Ovary (tissue), 7 donors: ENCODE measurements at regions not wholly inside any gene's neighbourhood (a gene's known extent, or its start where the extent isn't known, plus 50 kb on each side); places are given as distances from the start of the nearest gene placed in this dataset.

Experiments used
- DNase-seq, 5 donors: peaks; one replicate each; pipeline ENCODE4 v3.0.0-alpha.2; 2019 to 2020
- H3K27ac ChIP-seq, 2 donors: fragments of 200-600 bp; one replicate each; pipeline versions ENCODE4 v1.5.1 to v1.8.0; 2019 to 2022
- H3K27me3 ChIP-seq: fragments of 200-600 bp; one replicate; pipeline ENCODE4 v1.8.0; 2022
- H3K36me3 ChIP-seq: fragments of 200-600 bp; sonication (generic); one replicate; pipeline ENCODE4 v1.5.1; 2019
- H3K4me1 ChIP-seq: one replicate; pipeline ENCODE4 v1.8.1; 2013; ENCODE audit warnings: mild to moderate bottlenecking, moderate library complexity; ENCODE audit not compliant: insufficient read depth
- H3K4me3 ChIP-seq: fragments of 200-600 bp; sonication (generic); one replicate; pipeline ENCODE4 v1.5.1; 2017
- H3K9me3 ChIP-seq, 2 donors: fragments of 200-600 bp in 1 of 2; sonication (generic) in 1 of 2; one replicate each; pipeline versions ENCODE4 v1.5.1 to v1.8.1; 2013 to 2019; ENCODE audit warnings: mild to moderate bottlenecking in 1 of 2, moderate library complexity in 1 of 2
- CTCF ChIP-seq, 3 donors: fragments of 450-650 bp in 2 of 3; fragments of 200-600 bp in 1 of 3; IDR thresholded peaks; one replicate each; pipeline versions ENCODE4 v1.5.1 to v1.8.0; 2016 to 2022; ENCODE audit warnings: antibody characterized with exemption in 3 of 3, mild to moderate bottlenecking in 1 of 3
- EP300 ChIP-seq: sonication (generic); formaldehyde crosslinking; IDR thresholded peaks from one replicate; pipeline ENCODE4 v1.6.1; 2017; ENCODE audit warnings: antibody characterized with exemption
- POLR2A ChIP-seq: fragments of 450-650 bp; IDR thresholded peaks from one replicate; pipeline ENCODE4 v1.6.1; 2017; ENCODE audit warnings: antibody characterized with exemption, mild to moderate bottlenecking, moderate library complexity
- WGBS, 3 donors: extraction: QIAGEN DNeasy Blood & Tissue Kit in 1 of 3; methylation state at CpG; one replicate each; pipeline versions ENCODE4 v1.1.5 to v1.1.7; 2013 to 2017; 5-methylcytosine and 5-hydroxymethylcytosine counted together
- intact Hi-C, 4 donors: fragments of 100-400 bp; cut with DNase I; formaldehyde crosslinking; loops; one replicate each; pipeline versions ENCODE4 v1.11.0 to v1.15.1; 2022 to 2023
- donor health status: DM: no; HTN: no; CAD: no; lungs with moderate emphysema.
- donor health status: DM: no; HTN: no; CAD: no.
- donor health status: Bipolar disorder and iron deficiency.
- donor health status: DM: no; HTN: no; CAD: no.
- donor health status: DM: yes; HTN: yes; CAD: no.

DNA sequence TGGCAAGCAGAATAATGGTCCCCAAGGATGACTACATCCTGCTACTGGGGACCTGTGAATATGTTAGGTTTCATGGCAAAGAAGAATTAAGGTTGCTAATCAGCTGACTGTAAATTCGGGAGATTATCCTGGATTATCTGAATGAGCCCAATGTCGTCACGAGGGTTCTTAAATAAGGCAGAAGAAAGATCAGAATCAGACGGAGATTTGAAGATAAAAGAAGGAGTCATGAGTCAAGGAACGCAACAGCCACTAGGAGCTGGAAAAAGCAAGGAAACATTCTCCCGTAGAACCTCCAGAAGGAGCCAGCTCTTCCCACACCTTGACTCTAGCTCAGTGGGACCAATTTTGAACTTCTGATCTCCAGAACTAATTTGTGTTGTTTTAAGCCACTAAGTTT lies 82.9 kb upstream of the APBB1IP start:
- H3K9me3 ChIP-seq = no peaks in the 10 kb centered on the region
- no peaks in the 10 kb centered on the region for H3K4me1 ChIP-seq
- WGBS, 3 donors = 72 to 83% (median 79%) methylated on average over 6 of the region's 6 CpGs
- intact Hi-C loops = no loop called here
- TF ChIP-seq CTCF (IDR thresholded peaks at IDR 0.05) = no peak
- TF ChIP-seq EP300 = no peak
- TF ChIP-seq POLR2A = no peak
- DNase-seq = no peak
- no peak overlapping the region for H3K4me3 ChIP-seq
- H3K27ac ChIP-seq = no peak overlapping the region
- H3K27me3 ChIP-seq = no peaks in the 10 kb centered on the region
- H3K36me3 ChIP-seq = no peaks in the 10 kb centered on the region

- intact Hi-C loops = no loop called here
- no peaks in the 10 kb centered on the region for H3K4me1 ChIP-seq
- no peaks in the 10 kb centered on the region for H3K27me3 ChIP-seq
- no peak for TF ChIP-seq EP300
- TF ChIP-seq POLR2A = no peak
- no peak for TF ChIP-seq CTCF (IDR thresholded peaks at IDR 0.05)
- H3K36me3 ChIP-seq = no peaks in the 10 kb centered on the region
- no peak overlapping the region for H3K4me3 ChIP-seq
- DNase-seq = no peak
- H3K9me3 ChIP-seq = no peaks in the 10 kb centered on the region
- 0 to 41% (median 0%) methylated on average over 1 of the region's 1 CpG for WGBS, 3 donors
- H3K27ac ChIP-seq = no peak overlapping the region
Measured at GRCh38 chr10:26357203-26357602, 80.9 kb upstream of the APBB1IP start.

DNA sequence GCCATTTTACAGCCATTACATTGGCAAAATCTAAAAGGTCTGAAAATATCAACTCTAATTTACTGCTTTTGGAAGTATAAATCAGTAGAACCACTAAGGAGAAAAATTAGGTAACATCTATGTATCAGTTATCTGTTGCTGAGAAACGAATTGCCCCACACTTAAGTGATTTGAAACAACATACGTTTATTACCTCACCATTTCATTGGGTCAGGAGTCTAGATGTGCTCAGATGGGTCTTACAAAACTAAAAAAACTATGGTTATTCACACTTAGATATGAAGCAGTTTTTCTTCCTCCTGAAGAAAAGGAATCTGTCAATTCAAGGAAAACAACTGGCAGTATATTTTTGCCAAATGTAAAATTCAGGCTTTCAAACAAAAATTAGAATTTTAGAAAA lies 80.1 kb upstream of the APBB1IP start:
- no peaks in the 10 kb centered on the region for H3K27me3 ChIP-seq
- H3K4me1 ChIP-seq = no peaks in the 10 kb centered on the region
- H3K9me3 ChIP-seq = no peaks in the 10 kb centered on the region
- TF ChIP-seq POLR2A = no peak
- TF ChIP-seq EP300 = no peak
- TF ChIP-seq CTCF (IDR thresholded peaks at IDR 0.05) = no peak
- WGBS, 3 donors = 14 to 27% (median 21%) methylated on average over 2 of the region's 2 CpGs
- DNase-seq = no peak
- no peak overlapping the region for H3K4me3 ChIP-seq
- H3K27ac ChIP-seq = no peak overlapping the region
- H3K36me3 ChIP-seq = no peaks in the 10 kb centered on the region
- intact Hi-C loops = no loop called here

- Histone ChIP-seq H3K4me1 (no peaks in the 10 kb centered on the region), H3K27ac (no peak overlapping the region), H3K4me3 (no peak overlapping the region), H3K36me3 (no peaks in the 10 kb centered on the region), H3K27me3 (no peaks in the 10 kb centered on the region), H3K9me3 (no peaks in the 10 kb centered on the region)
- TF ChIP-seq EP300 = no peak
- TF ChIP-seq POLR2A = no peak
- no peak for TF ChIP-seq CTCF (IDR thresholded peaks at IDR 0.05)
- intact Hi-C loops = no loop called here
- no peak for DNase-seq
- WGBS, 3 donors = 16 to 36% (median 32%) methylated on average over 1 of the region's 1 CpG
Measured at GRCh38 chr10:26359670-26360069, 78.5 kb upstream of the APBB1IP start.

DNA sequence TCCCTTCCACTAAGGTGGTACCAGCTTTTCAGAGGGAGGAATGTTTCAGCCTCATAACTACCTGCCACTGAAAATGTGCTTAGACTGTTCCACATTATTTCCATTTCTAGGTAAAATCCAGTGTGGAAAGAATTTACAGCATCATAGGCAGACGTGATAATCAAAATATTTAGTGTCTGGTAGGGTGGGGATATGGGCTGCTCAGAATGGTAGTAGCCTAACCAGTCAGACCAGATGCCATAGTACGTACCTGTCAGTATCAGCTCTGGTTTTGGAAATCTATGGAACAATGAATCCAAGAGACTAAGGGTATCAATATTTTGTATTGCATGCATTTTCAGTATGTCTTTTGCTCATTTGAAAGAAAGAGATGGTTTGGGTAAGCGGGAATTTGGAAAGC lies 76.8 kb upstream of the APBB1IP start:
- Histone ChIP-seq H3K27me3 (no peaks in the 10 kb centered on the region), H3K36me3 (no peaks in the 10 kb centered on the region), H3K4me3 (no peak overlapping the region), H3K27ac (no peak overlapping the region), H3K4me1 (no peaks in the 10 kb centered on the region), H3K9me3 (no peaks in the 10 kb centered on the region)
- intact Hi-C loops = no loop called here
- TF ChIP-seq EP300 (no peak), POLR2A (no peak), CTCF (IDR thresholded peaks at IDR 0.05) (no peak)
- no peak for DNase-seq
- 56 to 73% (median 71%) methylated on average over 3 of the region's 3 CpGs for WGBS, 3 donors
